Esophagus squamous epithelium (tissue), 4 donors: ENCODE measurements at regions not wholly inside any gene's neighbourhood (a gene's known extent, or its start where the extent isn't known, plus 50 kb on each side); places are given as distances from the start of the nearest gene placed in this dataset.

ENCODE experiments used
- POLR2A ChIP-seq, 4 donors: fragments of 450-650 bp; IDR thresholded peaks; one replicate each; pipeline ENCODE4 v1.6.1; 2017; ENCODE audit warnings: antibody characterized with exemption in 4 of 4, mild to moderate bottlenecking in 4 of 4, moderate library complexity in 3 of 4
- TF ChIP-seq, protein P1 (sequence below), 6 experiments: fragments of 450-650 bp in 4 of 6; fragments of 200-600 bp in 2 of 6; sonication (generic) in 2 of 6; IDR thresholded peaks; one replicate each; pipeline ENCODE4 v1.5.1; 2016 to 2019; ENCODE audit warnings: antibody characterized with exemption in 6 of 6, mild to moderate bottlenecking in 4 of 6, moderate library complexity in 4 of 6

DNA sequence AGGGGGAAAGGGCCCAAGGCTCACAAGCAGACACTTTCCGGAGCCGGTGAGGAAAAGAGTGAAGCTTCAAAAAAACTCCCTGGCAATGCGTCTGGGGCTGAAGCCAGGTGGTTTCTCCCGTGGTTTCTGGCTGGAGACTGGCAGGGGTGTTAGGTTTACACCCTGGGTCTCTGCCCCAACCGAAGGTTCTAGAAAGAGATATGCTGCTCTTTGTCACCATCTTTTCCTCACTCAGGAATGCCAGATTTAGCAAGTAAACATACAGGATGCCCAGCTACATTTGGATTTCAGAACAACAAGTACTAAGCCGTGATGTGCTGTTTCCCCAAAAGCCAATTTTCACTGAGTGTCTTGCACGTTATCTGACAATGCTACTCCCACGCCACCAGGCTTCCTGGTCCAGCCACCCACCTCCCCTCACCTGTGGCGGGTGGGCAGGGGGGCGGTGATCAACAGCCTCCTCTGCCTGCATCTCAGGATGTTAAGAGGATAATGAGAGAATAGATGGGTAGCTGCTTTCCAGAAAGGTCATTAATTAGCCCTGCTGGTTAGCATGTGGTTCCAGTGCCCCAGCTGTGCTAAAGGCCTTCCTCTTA lies 69.6 kb upstream of the OLIG2 start:
- no peak for TF ChIP-seq POLR2A (IDR thresholded peaks at IDR 0.05)
- TF ChIP-seq, protein P1, sequence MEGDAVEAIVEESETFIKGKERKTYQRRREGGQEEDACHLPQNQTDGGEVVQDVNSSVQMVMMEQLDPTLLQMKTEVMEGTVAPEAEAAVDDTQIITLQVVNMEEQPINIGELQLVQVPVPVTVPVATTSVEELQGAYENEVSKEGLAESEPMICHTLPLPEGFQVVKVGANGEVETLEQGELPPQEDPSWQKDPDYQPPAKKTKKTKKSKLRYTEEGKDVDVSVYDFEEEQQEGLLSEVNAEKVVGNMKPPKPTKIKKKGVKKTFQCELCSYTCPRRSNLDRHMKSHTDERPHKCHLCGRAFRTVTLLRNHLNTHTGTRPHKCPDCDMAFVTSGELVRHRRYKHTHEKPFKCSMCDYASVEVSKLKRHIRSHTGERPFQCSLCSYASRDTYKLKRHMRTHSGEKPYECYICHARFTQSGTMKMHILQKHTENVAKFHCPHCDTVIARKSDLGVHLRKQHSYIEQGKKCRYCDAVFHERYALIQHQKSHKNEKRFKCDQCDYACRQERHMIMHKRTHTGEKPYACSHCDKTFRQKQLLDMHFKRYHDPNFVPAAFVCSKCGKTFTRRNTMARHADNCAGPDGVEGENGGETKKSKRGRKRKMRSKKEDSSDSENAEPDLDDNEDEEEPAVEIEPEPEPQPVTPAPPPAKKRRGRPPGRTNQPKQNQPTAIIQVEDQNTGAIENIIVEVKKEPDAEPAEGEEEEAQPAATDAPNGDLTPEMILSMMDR (IDR thresholded peaks at IDR 0.05): no peak
